WERI-Rb-1 (cell line): ENCODE measurements at regions not wholly inside any gene's neighbourhood (a gene's known extent, or its start where the extent isn't known, plus 50 kb on each side); places are given as distances from the start of the nearest gene placed in this dataset.

ENCODE experiments used
- DNase-seq: peaks from one replicate; pipeline ENCODE4 v3.0.0-alpha.2; 2020
- H3K27ac ChIP-seq: fragments of 250-450 bp; sonication (Bioruptor Pico); 2 replicates; pipeline ENCODE4 v1.5.1; 2020; ENCODE audit warnings: mild to moderate bottlenecking, moderate library complexity
- H3K27me3 ChIP-seq: fragments of 250-450 bp; sonication (Bioruptor Pico); 2 replicates; pipeline ENCODE4 v1.5.1; 2021; ENCODE audit warnings: mild to moderate bottlenecking, low read depth, moderate library complexity; ENCODE audit not compliant: insufficient read depth, severe bottlenecking
- H3K36me3 ChIP-seq: fragments of 250-450 bp; sonication (Bioruptor Pico); 2 replicates; pipeline ENCODE4 v1.5.1; 2020; ENCODE audit warnings: mild to moderate bottlenecking, moderate library complexity
- H3K4me3 ChIP-seq: 2 replicates; pipeline ENCODE4 v1.5.1; 2011; ENCODE audit warnings: low read depth, mild to moderate bottlenecking, control low read depth, low read length
- H3K9me3 ChIP-seq: fragments of 250-450 bp; sonication (Bioruptor Pico); 2 replicates; pipeline ENCODE4 v1.5.1; 2021; ENCODE audit warnings: mild to moderate bottlenecking, moderate library complexity; ENCODE audit not compliant: severe bottlenecking
- CTCF ChIP-seq: IDR thresholded peaks from 2 replicates; pipeline ENCODE4 v1.5.1; 2011; ENCODE audit warnings: low read depth, mild to moderate bottlenecking, control low read depth, inconsistent platforms, low read length

DNA sequence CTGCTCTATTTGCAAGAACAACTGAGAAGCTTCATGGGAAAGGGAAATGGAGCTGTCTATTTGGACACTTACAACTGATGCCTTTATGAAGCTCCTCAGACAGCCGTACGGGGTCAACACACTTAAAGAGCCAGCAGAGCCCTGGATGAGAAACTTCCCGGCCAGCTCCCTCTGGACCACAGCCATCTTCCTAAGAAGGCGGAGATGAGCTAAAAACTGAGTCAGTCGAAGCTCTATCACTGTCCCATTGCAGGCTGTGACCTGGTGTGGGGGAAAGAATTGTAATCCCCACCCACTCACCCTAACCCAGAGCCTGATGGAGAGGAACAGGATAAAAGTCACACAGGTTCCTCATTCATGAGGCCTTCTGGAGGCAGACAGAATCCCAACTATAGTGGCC, 360.4 kb upstream of the JARID2 start:
- H3K27ac ChIP-seq: no peak overlapping the region
- no peak for TF ChIP-seq CTCF
- no peaks in the 10 kb centered on the region for H3K36me3 ChIP-seq
- peaks cover 6% of the 10 kb centered on the region for H3K9me3 ChIP-seq
- H3K27me3 ChIP-seq: no peaks in the 10 kb centered on the region
- H3K4me3 ChIP-seq: no peak overlapping the region
- DNase-seq: no peak

DNA sequence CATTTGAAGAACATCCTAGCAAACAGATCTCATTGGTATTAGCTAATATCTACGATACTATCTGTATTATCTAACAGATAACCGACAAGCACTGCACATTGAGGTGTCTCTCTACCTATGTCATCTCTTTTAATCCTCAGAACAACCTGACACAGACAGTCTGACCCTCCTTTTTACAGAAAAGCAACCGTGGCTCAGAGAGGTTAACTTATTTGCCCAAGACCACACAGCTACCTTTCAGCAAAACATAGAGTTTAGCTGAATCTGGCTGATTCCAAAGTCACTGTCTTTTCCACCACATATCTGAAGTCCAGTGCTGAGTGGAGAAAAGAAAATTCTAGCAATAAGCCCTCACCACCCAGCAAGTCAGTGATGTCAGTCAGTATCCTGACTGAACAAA, 358.7 kb upstream of the JARID2 start:
- TF ChIP-seq CTCF: no peak

DNA sequence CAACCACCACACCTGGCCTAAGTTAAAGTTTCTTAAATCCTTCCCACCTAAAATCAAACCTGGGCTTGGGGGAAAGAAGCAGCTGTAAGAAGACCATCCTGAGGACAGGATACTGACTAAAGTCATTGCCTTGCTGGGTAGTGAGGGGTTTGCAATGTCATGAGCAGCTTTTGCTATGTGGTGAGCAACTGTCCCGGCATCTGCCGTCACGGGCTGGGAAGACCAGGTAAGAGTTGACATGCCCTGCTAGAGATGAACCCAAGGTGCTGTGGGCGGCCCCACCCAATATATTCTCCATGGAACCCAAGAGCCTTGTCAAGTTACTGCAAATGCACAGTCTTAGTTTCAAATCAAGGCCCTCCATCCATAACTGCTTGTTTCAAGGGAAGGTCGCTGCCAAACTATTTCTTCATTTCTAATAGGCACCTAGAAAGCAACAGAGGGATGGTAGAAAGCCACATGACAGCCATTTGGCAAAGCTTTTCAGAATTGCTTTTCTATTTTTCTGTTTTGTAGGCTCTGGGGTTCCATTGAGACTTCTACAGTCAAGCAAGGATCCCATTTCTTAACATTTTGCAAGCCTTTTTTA, 357.8 kb upstream of the JARID2 start:
- Histone ChIP-seq H3K36me3 (no peaks in the 10 kb centered on the region), H3K27me3 (no peaks in the 10 kb centered on the region), H3K9me3 (peaks cover 11% of the 10 kb centered on the region), H3K4me3 (no peak overlapping the region), H3K27ac (no peak overlapping the region)
- DNase-seq: no peak
- TF ChIP-seq CTCF: no peak

More for the DNA sequence above, 358.7 kb upstream of the JARID2 start:
- Histone ChIP-seq H3K36me3 (no peaks in the 10 kb centered on the region), H3K27me3 (no peaks in the 10 kb centered on the region), H3K27ac (no peak overlapping the region), H3K9me3 (peaks cover 8% of the 10 kb centered on the region), H3K4me3 (no peak overlapping the region)
- DNase-seq: no peak

DNA sequence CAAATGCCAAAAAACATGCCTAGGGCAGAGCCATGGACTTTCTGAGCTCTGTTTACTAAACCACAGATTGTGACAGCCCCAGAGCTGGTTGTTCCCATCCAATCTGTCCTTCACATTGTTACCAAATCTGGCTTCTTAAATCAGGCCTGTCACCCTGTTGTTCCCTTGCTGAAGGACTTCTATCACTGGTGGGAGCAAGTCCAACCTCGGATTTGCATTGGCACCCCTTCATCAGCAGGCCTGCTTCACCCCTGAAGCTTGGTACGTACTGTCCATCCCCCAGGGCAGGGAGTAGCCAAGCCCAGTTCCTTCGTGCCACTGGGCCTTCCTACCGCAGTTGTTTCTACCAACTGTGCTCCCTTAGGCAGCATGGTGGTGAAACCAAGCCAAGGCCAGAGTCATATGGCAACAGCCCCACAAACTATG, 357.3 kb upstream of the JARID2 start:
- Histone ChIP-seq H3K9me3 (peaks cover 11% of the 10 kb centered on the region), H3K36me3 (no peaks in the 10 kb centered on the region), H3K27ac (no peak overlapping the region), H3K4me3 (no peak overlapping the region), H3K27me3 (no peaks in the 10 kb centered on the region)
- TF ChIP-seq CTCF: no peak
- DNase-seq: no peak

DNA sequence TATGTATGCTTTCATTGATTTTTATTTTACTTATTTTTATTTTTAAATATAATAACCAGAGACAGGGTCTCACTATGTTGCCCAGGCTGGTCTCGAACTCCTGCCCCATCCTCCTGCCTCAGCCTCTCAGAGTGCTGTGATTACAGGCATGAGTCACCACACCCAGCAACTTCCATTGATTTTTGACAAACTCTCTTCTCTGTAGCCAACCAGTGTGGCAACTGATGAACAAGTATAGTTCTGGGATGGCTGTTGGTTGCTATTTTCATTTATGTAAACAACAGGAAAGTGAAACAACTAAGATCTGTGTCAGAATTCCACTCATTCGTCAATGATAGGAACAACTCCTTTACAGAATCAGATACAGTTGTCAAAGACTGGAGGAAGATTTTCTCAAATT, 356.7 kb upstream of the JARID2 start:
- TF ChIP-seq CTCF: no peak
- Histone ChIP-seq H3K27ac (no peak overlapping the region), H3K9me3 (peaks cover 11% of the 10 kb centered on the region), H3K36me3 (no peaks in the 10 kb centered on the region), H3K27me3 (no peaks in the 10 kb centered on the region), H3K4me3 (no peak overlapping the region)
- no peak for DNase-seq
